Liver (tissue), 3 donors: ENCODE measurements at regions not wholly inside any gene's neighbourhood (a gene's known extent, or its start where the extent isn't known, plus 50 kb on each side); places are given as distances from the start of the nearest gene placed in this dataset.

Experiments
- GABPA ChIP-seq, 2 donors: IDR thresholded peaks in 1 of 2; conservative IDR thresholded peaks in 1 of 2; 2 replicates each; pipeline ENCODE4 v1.6.1; 2016; ENCODE audit warnings: antibody characterized with exemption in 2 of 2, mild to moderate bottlenecking in 1 of 2, moderate library complexity in 1 of 2
- RAD21 ChIP-seq, 2 donors: IDR thresholded peaks; 2 replicates each; pipeline ENCODE4 v1.6.1; 2016; ENCODE audit warnings: antibody characterized with exemption in 2 of 2, mild to moderate bottlenecking in 2 of 2
- TF ChIP-seq, protein P1 (sequence below): fragments of 150-350 bp; IDR thresholded peaks from 2 replicates; pipeline ENCODE4 v1.5.1; 2017; ENCODE audit warnings: improper control_type of control experiment, low read depth, low read length; ENCODE audit not compliant: missing input control
- TF ChIP-seq, protein P2 (sequence below): IDR thresholded peaks from 2 replicates; pipeline ENCODE4 v1.6.1; 2016; ENCODE audit warnings: antibody characterized with exemption, mild to moderate bottlenecking
- donor health status: healthy.
- donor health status: healthy.

DNA sequence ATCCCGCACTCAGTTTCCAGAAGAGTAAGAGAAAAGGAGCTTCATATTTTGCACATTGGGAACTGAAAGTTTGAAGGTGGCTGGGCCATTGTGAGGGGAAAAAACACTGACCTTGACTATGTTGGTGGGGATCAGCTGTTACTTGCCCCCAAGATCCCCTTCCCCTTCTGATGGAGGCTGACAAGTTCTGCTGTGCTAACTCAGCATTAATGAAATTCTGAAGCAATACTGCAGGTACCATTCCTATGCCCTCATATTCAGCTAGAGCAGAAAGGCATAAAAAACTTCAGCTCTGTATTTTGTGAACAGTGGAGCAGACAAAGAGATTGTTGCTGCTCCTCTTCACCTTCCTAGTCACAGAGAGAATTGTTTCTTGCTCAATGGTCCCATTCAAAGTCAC, 1013.8 kb upstream of the C9orf72 start:
- TF ChIP-seq, protein P1, sequence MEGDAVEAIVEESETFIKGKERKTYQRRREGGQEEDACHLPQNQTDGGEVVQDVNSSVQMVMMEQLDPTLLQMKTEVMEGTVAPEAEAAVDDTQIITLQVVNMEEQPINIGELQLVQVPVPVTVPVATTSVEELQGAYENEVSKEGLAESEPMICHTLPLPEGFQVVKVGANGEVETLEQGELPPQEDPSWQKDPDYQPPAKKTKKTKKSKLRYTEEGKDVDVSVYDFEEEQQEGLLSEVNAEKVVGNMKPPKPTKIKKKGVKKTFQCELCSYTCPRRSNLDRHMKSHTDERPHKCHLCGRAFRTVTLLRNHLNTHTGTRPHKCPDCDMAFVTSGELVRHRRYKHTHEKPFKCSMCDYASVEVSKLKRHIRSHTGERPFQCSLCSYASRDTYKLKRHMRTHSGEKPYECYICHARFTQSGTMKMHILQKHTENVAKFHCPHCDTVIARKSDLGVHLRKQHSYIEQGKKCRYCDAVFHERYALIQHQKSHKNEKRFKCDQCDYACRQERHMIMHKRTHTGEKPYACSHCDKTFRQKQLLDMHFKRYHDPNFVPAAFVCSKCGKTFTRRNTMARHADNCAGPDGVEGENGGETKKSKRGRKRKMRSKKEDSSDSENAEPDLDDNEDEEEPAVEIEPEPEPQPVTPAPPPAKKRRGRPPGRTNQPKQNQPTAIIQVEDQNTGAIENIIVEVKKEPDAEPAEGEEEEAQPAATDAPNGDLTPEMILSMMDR = no peak
- TF ChIP-seq, protein P2, sequence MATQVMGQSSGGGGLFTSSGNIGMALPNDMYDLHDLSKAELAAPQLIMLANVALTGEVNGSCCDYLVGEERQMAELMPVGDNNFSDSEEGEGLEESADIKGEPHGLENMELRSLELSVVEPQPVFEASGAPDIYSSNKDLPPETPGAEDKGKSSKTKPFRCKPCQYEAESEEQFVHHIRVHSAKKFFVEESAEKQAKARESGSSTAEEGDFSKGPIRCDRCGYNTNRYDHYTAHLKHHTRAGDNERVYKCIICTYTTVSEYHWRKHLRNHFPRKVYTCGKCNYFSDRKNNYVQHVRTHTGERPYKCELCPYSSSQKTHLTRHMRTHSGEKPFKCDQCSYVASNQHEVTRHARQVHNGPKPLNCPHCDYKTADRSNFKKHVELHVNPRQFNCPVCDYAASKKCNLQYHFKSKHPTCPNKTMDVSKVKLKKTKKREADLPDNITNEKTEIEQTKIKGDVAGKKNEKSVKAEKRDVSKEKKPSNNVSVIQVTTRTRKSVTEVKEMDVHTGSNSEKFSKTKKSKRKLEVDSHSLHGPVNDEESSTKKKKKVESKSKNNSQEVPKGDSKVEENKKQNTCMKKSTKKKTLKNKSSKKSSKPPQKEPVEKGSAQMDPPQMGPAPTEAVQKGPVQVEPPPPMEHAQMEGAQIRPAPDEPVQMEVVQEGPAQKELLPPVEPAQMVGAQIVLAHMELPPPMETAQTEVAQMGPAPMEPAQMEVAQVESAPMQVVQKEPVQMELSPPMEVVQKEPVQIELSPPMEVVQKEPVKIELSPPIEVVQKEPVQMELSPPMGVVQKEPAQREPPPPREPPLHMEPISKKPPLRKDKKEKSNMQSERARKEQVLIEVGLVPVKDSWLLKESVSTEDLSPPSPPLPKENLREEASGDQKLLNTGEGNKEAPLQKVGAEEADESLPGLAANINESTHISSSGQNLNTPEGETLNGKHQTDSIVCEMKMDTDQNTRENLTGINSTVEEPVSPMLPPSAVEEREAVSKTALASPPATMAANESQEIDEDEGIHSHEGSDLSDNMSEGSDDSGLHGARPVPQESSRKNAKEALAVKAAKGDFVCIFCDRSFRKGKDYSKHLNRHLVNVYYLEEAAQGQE = no peak
- TF ChIP-seq GABPA (IDR thresholded peaks at IDR 0.05 in 1 of 2, conservative IDR thresholded peaks at IDR 0.05 in 1 of 2) = no peak
- TF ChIP-seq RAD21 (IDR thresholded peaks at IDR 0.05) = no peak
